MG63 (cell line): ENCODE measurements at regions not wholly inside any gene's neighbourhood (a gene's known extent, or its start where the extent isn't known, plus 50 kb on each side); places are given as distances from the start of the nearest gene placed in this dataset.
"Not testable (repeated sequence)": the region's sequence is repeated elsewhere in the genome, so short reads cannot be mapped to it uniquely, and the experiment has no call there.

Source experiments
- DNase-seq: peaks from one replicate; pipeline ENCODE4 v3.0.0-alpha.2; 2020
- H3K27me3 ChIP-seq: fragments of 250-450 bp; sonication (Bioruptor Pico); 2 replicates; pipeline ENCODE4 v1.5.1; 2020; ENCODE audit warnings: mild to moderate bottlenecking, moderate library complexity
- H3K36me3 ChIP-seq: fragments of 250-450 bp; sonication (Bioruptor Pico); 2 replicates; pipeline ENCODE4 v1.5.1; 2020; ENCODE audit warnings: mild to moderate bottlenecking, moderate library complexity
- H3K4me3 ChIP-seq: fragments of 250-450 bp; sonication (Bioruptor Pico); 2 replicates; pipeline ENCODE4 v1.5.1; 2020; ENCODE audit warnings: mild to moderate bottlenecking, moderate library complexity
- H3K9me3 ChIP-seq: fragments of 250-450 bp; sonication (Bioruptor Pico); 2 replicates; pipeline ENCODE4 v1.5.1; 2020; ENCODE audit warnings: mild to moderate bottlenecking, moderate library complexity

DNA sequence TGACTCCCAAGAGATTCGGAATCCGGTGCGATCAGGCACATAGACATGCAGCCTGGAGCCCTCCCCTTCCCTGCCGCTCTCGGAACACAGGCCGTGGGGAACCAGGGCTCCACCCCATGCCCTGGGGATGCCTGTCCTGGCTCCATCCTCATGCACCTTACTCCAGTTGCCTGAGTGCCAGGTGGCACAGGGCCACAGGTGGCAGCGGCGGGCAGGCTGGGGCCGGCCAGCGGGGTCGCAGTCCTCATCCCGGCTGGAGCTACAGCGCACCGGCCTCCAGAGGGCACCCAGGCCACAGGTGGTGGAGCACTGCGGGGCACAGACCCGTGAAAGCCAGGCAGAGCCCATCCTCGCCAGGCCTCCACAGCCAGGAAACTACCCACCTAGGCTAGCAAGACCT is 119.9 kb upstream of the AKAP13 start:
- H3K36me3 ChIP-seq, H3K27me3 ChIP-seq, H3K9me3 ChIP-seq, DNase-seq, H3K4me3 ChIP-seq: not testable (repeated sequence)

DNA sequence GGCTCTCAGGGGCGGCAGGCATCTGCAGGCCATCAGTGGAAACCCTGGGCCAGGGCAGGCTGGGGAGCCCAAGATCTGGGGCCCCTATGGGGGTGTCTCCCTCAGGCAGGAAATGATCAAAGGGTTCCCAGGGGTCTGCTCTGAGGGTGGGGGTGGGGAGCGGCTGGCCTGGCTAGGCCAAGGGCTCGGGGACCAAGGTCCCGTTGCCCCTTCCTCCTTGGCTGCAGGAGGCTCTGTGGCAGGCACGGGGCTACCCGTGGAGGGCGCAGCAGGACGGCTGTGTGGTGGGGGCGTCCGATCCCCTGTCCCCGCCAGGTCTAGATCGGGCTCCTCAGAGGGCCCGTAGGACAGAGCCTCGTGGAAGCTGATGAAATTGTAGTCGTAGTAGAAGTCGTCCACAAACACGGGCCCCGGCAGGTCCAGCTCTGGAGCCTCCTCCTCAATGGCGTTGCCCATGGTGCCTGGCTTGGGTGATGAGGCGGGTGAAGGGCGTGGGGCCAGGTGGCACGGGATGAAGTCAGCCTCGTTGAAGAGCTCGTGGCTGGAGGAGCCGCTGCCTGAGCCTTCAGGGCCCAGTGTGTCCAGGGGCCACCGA is 117.8 kb upstream of the AKAP13 start:
- H3K4me3 ChIP-seq, DNase-seq, H3K9me3 ChIP-seq, H3K27me3 ChIP-seq, H3K36me3 ChIP-seq: not testable (repeated sequence)

DNA sequence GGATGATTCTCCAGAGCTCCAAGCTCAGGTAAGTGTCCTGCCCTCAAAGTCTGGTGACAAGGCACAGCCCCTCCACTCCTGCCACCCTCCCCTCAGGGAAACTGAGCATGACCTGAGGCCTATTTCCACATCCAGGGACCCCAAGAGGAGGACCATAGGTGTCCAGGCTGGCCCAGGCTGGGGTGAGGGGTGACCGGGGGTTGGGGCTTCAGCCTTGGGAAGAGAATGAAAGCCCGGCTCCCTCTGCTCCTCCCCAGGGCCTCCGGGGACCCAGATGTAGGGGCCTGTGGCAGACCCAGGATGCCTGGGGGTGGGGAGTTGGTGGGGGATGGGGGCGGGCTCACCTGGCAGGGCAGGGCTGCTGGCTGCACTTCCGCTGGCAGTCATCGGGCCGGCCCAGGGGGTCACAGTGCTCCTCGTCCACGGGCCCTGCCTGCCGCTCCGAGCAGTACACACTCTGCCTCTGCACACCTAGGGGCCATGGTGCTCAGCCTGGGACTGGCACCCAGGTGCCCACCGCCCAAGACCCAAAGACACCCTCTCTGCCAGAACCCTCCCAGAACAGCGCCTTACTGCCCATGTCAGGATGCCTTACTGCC is 116.5 kb upstream of the AKAP13 start:
- H3K9me3 ChIP-seq, H3K27me3 ChIP-seq, H3K36me3 ChIP-seq, DNase-seq, H3K4me3 ChIP-seq: not testable (repeated sequence)

DNA sequence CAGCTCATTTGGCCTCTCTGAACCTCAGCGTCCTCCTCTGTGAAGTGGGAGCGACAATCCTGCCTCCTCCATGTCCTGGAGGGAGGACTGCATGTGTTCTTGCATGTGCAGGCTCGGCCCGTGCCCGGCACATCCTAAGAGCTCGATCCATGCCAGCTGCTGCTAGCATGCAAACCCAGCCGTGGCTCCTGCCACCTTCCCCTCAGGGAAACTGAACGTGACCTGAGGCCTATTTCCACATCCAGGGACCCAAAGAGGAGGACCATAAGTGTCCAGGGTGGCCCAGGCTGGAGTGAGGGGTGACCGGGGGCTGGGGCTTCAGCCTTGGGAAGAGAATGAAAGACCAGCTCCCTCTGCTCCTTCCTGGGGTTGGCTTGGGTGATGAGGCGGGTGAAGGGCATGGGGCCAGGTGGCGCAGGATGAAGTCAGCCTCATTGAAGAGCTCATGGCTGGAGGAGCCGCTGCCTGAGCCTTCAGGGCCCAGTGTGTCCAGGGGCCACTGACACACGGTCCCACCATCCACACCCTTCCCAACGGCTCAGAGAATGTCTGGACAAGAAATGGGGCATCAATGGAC is 115.7 kb upstream of the AKAP13 start:
- DNase-seq, H3K4me3 ChIP-seq, H3K9me3 ChIP-seq, H3K36me3 ChIP-seq, H3K27me3 ChIP-seq: not testable (repeated sequence)

DNA sequence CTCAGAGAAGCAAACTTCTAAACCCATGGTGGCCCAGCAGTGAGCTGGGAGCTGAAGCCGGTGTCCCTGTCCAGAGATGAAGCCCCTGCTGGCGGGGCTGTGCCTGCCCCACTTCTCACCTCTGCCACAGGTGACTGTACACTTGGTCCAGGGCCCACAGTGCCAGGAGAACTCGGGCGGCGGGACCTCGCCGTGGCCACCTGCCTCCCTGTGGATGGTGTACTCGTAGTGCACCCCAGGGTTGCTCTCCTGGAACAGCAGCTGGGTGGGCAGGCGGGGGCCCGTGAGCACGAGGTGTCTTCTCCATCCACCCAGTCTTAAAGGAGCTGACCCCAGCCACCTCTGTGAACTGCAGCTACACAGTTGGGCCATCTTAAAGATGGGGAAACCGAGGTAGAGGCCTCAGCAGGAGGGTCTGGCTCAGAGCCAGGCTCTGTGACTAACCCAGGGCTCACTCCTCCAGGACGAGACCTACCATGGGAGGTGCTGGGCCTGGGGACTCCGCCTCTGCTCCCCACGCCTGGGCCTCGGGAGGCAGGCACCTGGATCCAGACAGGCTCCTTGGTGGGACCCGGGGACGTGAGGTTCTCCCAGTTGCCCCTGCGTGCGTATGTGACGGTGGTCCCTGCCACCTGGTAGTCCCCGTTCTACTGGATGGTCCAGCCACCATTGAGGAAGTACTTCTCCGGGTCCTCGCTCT is 113.1 kb upstream of the AKAP13 start:
- not testable (repeated sequence) for H3K36me3 ChIP-seq, DNase-seq, H3K9me3 ChIP-seq, H3K4me3 ChIP-seq, H3K27me3 ChIP-seq

DNA sequence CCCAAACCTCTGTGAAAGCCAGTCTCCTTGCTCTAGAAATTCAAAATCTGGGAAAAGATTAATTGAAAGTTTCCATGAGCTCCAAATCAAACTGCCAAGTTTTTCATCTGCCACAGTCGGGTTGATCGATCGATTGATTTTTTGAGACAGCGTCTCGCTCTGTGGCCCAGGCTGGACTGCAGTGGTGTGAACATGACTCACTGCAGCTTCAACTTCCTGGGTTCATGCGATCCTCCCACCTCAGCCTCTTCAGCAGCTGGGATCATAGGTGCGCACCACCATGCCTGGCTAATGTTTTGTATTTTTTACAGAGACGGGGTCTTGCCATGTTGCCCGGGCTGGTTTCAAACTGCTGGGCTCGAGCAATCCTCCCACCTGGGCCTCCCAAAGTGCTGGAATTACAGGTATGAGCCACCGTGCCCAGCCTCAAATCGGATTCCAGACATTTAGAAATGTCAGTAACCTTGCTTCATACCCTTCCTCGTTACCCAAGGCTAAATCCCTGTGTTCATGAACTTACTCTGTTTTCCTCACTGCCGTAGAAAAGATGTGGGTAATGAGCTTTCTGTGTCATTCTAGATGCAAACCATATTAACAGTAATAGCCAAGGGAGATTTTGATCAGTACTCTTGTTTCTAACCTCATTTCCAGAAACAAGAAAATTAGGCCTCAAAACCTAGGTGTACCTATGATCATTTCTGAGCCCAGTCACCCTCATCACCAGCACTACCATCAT is 105.9 kb upstream of the AKAP13 start:
- no peak for DNase-seq
- no peaks in the 10 kb centered on the region for H3K9me3 ChIP-seq
- no peaks in the 10 kb centered on the region for H3K27me3 ChIP-seq
- no peaks in the 10 kb centered on the region for H3K36me3 ChIP-seq
- no peak overlapping the region for H3K4me3 ChIP-seq

DNA sequence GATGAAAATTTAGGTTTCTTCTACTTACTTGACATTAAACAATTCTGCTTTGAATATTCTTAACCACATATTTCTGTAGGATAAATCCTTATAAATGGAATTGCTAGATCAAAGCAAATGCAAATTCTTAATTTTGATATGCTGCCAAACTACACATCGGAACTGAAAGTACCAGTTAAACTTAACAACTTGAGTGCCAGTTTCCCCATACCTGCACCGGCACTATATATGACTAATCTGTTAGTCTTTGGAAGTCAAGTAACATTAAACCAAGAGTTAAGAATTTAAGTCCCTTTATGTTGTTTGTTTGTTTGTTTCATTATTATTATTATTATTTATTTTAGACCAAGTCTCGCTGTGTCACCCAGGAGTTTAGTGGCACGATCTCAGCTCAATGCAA is 103.9 kb upstream of the AKAP13 start:
- H3K9me3 ChIP-seq = 0 out of 2 replicates have a peak, but pooled peaks cover 2% of the 10 kb centered on the region
- no peaks in the 10 kb centered on the region for H3K27me3 ChIP-seq
- DNase-seq = no peak

DNA sequence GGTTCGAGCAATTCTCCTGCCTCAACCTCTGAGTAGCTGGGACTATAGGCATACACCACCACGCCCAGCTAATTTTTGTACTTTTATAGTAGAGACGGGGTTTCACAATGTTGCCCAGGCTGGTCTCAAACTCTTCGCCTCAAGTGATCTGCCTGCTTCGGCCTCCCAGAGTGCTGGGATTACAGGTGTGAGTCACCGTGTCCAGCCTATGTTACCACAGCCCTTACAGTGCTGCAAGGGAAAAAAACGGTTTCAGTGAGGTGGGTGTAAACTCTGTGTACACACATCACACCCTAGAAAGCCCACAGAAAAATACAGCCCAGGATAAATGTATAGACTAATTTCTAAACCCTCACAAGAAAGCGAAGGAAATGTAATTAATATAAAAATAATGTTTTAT is 103.5 kb upstream of the AKAP13 start:
- Histone ChIP-seq H3K4me3 (no peak overlapping the region), H3K36me3 (no peaks in the 10 kb centered on the region), H3K9me3 (0 out of 2 replicates have a peak, but pooled peaks cover 2% of the 10 kb centered on the region), H3K27me3 (no peaks in the 10 kb centered on the region)
- no peak for DNase-seq

More for the DNA sequence above, 103.9 kb upstream of the AKAP13 start:
- no peak overlapping the region for H3K4me3 ChIP-seq
- no peaks in the 10 kb centered on the region for H3K36me3 ChIP-seq

DNA sequence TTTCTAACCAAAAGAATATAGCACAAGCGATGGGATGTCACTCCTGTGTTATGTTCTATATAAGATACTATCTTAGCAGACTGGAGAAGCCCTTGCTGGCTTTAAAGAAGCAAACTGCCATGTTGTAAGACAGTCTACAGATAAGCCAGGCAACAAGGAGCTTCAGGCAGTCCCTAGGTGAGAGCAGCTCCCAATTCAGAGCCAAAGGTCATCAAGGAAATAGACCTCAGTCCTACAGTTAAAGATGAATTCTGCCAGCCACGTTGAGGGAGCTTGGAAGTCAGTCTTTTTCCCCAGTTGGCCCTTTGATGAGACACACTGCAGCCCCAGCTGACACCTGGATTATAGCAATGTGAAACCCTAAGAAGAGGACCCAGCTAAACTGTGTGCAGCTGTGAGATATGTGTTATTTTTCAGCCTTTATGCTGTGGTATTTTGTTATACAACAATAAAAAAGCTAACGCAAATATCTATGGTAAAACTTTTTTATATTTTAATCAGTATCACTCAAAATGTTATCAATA is 102.5 kb upstream of the AKAP13 start:
- no peaks in the 10 kb centered on the region for H3K36me3 ChIP-seq
- H3K4me3 ChIP-seq = no peak overlapping the region
- no peak for DNase-seq
- 0 out of 2 replicates have a peak, but pooled peaks cover 2% of the 10 kb centered on the region for H3K9me3 ChIP-seq
- no peaks in the 10 kb centered on the region for H3K27me3 ChIP-seq

DNA sequence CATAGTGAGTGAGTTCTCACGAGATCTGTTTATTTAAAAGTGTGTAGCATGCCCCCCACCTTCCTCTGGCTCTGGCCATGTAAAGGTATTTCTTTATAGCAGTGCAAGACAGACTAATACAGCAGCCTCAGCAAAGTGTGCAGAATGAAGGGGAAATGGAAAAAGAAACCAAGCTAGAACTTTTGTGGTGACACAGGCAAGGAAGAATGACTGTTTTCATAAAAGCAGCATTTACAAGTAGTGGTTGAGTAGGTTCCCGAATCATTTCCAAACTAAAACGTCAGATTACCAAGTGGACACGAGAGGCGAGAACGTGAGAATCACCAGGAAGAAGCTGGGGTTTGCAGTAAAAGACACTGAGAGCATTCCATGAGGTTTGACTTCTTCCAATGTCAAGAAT is 100.2 kb upstream of the AKAP13 start:
- DNase-seq = no peak
- H3K4me3 ChIP-seq = no peak overlapping the region

DNA sequence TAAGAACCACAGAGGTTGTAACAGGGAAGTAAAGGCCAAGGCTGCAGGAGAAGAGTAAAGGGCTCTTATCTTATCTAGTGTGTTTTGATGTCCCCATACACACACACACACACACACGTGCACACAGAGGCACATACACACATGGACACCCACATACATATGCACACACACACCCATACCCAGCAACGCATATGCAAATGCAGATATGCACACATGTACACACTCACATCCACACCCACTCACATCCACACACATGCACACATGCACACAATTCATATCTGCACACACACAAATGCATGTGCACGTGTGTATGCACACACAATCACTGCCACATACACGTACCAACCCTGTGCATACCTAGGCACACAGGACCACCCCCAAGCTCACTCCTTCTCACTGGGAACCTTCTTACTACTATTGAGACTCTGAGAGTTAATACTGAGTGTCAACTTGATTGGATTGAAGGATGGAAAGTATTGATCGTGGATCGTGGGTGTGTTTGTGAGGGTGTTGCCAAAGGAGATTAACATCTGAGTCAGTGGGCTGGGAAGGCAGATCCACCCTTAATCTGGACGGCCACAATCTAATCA is 99.0 kb upstream of the AKAP13 start:
- no peak for DNase-seq
- H3K36me3 ChIP-seq = no peaks in the 10 kb centered on the region
- 0 out of 2 replicates have a peak, but pooled peaks cover 2% of the 10 kb centered on the region for H3K9me3 ChIP-seq
- H3K27me3 ChIP-seq = no peaks in the 10 kb centered on the region
- no peak overlapping the region for H3K4me3 ChIP-seq

More for the DNA sequence above, 100.2 kb upstream of the AKAP13 start:
- no peaks in the 10 kb centered on the region for H3K27me3 ChIP-seq
- no peaks in the 10 kb centered on the region for H3K36me3 ChIP-seq
- 0 out of 2 replicates have a peak, but pooled peaks cover 2% of the 10 kb centered on the region for H3K9me3 ChIP-seq

DNA sequence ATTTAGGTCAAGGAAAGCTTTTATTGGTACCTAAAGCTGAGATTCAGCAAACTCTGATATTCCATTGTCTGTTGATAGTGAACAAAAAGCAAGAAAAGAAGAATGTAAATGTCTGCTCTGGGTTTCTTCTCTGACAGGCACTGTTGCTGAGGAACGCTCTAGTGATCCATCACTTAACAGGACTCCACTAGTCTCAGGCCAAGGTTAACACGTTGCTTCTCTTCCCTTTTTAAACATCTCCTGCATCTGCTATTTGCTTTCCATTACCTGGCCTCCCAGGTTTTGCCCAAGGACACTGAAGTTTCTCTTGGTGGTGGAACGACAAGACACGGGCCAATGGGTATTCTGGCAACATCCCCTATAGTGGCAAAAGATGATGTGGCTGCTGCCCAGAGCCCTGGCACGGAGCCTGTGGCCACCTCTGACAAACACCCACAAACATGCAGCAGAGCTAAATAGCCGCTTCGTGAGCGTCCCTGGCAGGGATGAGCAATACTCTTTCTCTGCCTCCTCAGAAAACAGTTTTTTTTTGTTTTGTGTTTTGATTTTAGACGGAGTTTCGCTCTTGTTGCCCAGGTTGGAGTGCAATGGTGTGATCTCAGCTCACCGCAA is 97.8 kb upstream of the AKAP13 start:
- Histone ChIP-seq H3K36me3 (no peaks in the 10 kb centered on the region), H3K4me3 (0 out of 2 replicates have a peak overlapping the region, but pooled peaks have one; percentile 1), H3K9me3 (0 out of 2 replicates have a peak, but pooled peaks cover 2% of the 10 kb centered on the region), H3K27me3 (no peaks in the 10 kb centered on the region)
- peak; percentile 89 for DNase-seq

DNA sequence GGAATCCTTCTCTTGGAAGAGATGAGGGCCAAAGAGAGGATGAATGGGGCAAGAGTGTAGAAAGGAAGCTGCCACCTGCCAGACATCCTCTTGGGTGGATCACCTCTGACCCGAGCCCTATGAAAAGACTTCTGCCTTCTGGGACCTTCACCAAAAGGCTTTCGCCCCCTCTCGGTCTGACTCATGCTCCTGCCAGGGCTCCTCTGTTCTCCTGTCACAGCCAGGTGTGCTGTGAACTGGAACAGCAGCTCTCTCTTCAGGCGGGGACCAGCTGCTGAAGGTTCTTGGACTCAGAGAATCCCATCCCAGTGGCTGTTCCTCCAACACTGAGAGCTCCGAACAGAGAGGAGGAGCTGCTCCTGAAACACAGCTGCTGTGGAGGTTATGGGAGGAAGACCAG is 96.6 kb upstream of the AKAP13 start:
- not testable (repeated sequence) for H3K36me3 ChIP-seq, H3K27me3 ChIP-seq, DNase-seq, H3K4me3 ChIP-seq, H3K9me3 ChIP-seq

DNA sequence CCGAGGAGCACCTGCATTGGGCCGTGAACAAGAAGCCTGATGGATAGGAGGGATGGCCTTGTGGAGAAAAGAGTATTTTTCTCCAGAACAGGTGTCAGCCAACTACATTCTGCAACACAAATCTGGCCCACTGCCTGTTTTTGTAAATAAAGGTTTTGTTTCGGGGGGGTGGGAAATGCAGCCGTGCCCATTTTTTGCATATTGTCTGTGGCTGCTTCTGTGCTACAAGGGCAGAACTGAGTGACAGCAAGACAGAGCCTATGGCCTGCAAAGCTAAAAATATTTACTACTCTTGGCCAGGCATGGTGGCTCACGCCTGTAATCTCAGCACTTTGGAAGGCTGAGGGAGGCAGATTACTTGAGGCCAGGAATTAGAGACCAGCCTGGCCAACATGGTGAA is 95.9 kb upstream of the AKAP13 start:
- 0 out of 2 replicates have a peak, but pooled peaks cover 2% of the 10 kb centered on the region for H3K9me3 ChIP-seq
- H3K36me3 ChIP-seq = no peaks in the 10 kb centered on the region
- DNase-seq = no peak
- H3K4me3 ChIP-seq = no peak overlapping the region
- H3K27me3 ChIP-seq = 0 out of 2 replicates have a peak, but pooled peaks cover 2% of the 10 kb centered on the region

DNA sequence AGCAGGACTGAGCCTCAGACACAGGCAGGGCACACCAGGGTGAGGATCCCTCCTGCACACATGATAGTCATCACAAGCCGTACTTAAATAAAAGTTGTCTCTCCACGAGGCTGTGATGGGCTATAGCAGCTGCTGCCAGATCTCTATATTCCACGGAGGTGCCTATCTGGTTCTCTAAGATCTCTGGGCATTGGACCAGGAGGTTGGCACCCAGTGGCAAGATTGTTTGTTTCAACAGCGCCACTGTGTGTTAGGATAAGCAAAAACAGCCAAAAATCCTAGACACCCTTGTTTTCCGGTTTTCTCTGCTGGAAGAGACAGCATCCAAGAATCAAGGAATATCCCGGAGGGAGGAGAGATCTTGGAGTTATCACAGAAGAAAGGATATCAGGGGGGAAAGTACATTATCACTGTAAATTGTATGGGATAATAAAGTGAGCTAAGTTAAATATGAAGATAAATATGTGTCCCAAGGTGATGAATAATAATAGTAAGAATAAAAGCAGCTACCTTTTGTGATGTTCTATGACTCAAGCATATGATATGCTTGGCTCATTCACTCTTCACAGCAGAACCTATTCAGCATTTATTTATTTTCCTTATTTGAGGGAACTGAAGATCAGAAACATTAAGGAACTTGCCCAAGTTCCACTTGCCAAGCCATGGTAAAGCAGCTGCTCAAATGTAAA is 90.6 kb upstream of the AKAP13 start:
- Histone ChIP-seq H3K4me3 (no peak overlapping the region), H3K9me3 (no peaks in the 10 kb centered on the region), H3K27me3 (0 out of 2 replicates have a peak, but pooled peaks cover 2% of the 10 kb centered on the region), H3K36me3 (no peaks in the 10 kb centered on the region)
- DNase-seq = peak; percentile 65
